ENCODE measurements at regions not wholly inside any gene's neighbourhood (a gene's known extent, or its start where the extent isn't known, plus 50 kb on each side); places are given as distances from the start of the nearest gene placed in this dataset.

DNA sequence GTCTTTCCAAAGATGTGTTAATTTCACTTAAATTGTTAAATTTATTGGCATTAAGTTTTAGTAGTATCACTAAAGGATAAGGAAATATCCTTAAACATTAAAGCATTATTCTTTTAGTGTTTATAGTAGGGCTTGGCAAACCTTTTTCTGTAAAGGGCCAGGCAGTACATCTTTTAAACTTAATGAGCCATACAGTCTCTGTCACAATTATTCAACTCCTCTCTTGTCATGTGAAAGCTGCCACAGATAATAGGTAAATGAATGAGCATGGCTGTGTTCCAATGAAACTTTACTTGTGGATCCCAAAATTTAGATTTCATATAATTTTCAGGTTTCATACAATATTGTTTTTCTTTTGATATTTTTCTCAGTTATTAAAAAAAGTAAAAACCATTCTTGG, 268.2 kb upstream of the C11orf87 start:
- Histone ChIP-seq H3K9ac (ENCODE audit: low read depth, low read length) (no peak overlapping the region), H3K9me3 (ENCODE audit: insufficient read depth, low read length, severe bottlenecking) (no peaks in the 10 kb centered on the region), H3K4me3 (ENCODE audit: low read depth in 1 of 2, low read length in 2 of 2) (no peak overlapping the region), H3K4me1 (ENCODE audit: insufficient read depth, low read length) (no peaks in the 10 kb centered on the region), H3K4me2 (ENCODE audit: insufficient read depth, low read length) (no peak overlapping the region), H3K27me3 (ENCODE audit: insufficient read depth, low read length, poor library complexity) (no peaks in the 10 kb centered on the region), H3K27ac (ENCODE audit: low read length) (no peak overlapping the region), H4K20me1 (ENCODE audit: insufficient read depth, low read length) (no peaks in the 10 kb centered on the region), H3K79me2 (ENCODE audit: insufficient read depth, low read length) (no peaks in the 10 kb centered on the region), H3K36me3 (ENCODE audit: insufficient read depth, low read length) (no peaks in the 10 kb centered on the region), H2AFZ (ENCODE audit: low read depth, low read length) (no peak overlapping the region)
- DNase-seq (no peak), ATAC-seq (ENCODE audit: insufficient read depth, low read depth) (no peak)
- TF ChIP-seq EZH2 (IDR thresholded peaks at IDR 0.05; ENCODE audit: borderline replicate concordance, low read depth, low read length, severe bottlenecking), result no peak
- TF ChIP-seq, protein P1, sequence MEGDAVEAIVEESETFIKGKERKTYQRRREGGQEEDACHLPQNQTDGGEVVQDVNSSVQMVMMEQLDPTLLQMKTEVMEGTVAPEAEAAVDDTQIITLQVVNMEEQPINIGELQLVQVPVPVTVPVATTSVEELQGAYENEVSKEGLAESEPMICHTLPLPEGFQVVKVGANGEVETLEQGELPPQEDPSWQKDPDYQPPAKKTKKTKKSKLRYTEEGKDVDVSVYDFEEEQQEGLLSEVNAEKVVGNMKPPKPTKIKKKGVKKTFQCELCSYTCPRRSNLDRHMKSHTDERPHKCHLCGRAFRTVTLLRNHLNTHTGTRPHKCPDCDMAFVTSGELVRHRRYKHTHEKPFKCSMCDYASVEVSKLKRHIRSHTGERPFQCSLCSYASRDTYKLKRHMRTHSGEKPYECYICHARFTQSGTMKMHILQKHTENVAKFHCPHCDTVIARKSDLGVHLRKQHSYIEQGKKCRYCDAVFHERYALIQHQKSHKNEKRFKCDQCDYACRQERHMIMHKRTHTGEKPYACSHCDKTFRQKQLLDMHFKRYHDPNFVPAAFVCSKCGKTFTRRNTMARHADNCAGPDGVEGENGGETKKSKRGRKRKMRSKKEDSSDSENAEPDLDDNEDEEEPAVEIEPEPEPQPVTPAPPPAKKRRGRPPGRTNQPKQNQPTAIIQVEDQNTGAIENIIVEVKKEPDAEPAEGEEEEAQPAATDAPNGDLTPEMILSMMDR (IDR thresholded peaks at IDR 0.05; ENCODE audit: borderline replicate concordance, extremely low read depth, low read length, poor library complexity, severe bottlenecking), result no peak

DNA sequence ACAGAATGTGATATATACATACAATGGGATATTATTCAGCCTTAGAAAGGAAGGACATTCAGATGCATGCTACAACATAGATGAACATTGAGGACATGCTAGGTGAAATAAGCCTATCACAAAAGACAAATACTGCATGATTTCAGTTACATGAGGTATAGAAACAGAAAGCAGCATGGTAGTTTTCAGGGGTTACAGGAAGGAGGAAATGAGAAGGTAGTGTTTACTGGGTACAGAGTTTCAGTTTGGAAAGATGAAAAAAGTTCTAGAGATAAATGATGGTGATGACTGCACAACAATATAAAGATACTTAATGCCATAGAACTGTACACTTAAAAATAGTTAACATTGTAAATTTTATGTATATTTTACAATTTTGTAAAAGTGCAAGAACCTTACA, 266.7 kb upstream of the C11orf87 start:
- no peaks in the 10 kb centered on the region for H4K20me1 ChIP-seq (ENCODE audit: insufficient read depth, low read length)
- no peak for ATAC-seq (ENCODE audit: insufficient read depth, low read depth)
- H3K79me2 ChIP-seq (ENCODE audit: insufficient read depth, low read length), result no peaks in the 10 kb centered on the region
- no peak for TF ChIP-seq EZH2 (IDR thresholded peaks at IDR 0.05; ENCODE audit: borderline replicate concordance, low read depth, low read length, severe bottlenecking)
- TF ChIP-seq, protein P1 (IDR thresholded peaks at IDR 0.05; ENCODE audit: borderline replicate concordance, extremely low read depth, low read length, poor library complexity, severe bottlenecking), result no peak
- no peak overlapping the region for H3K4me2 ChIP-seq (ENCODE audit: insufficient read depth, low read length)
- no peaks in the 10 kb centered on the region for H3K9me3 ChIP-seq (ENCODE audit: insufficient read depth, low read length, severe bottlenecking)
- no peak overlapping the region for H3K27ac ChIP-seq (ENCODE audit: low read length)
- H3K4me3 ChIP-seq (ENCODE audit: low read depth in 1 of 2, low read length in 2 of 2), result no peak overlapping the region
- no peak for DNase-seq
- no peak overlapping the region for H2AFZ ChIP-seq (ENCODE audit: low read depth, low read length)
- H3K27me3 ChIP-seq (ENCODE audit: insufficient read depth, low read length, poor library complexity), result no peaks in the 10 kb centered on the region
- no peaks in the 10 kb centered on the region for H3K4me1 ChIP-seq (ENCODE audit: insufficient read depth, low read length)
- no peaks in the 10 kb centered on the region for H3K36me3 ChIP-seq (ENCODE audit: insufficient read depth, low read length)
- no peak overlapping the region for H3K9ac ChIP-seq (ENCODE audit: low read depth, low read length)

DNA sequence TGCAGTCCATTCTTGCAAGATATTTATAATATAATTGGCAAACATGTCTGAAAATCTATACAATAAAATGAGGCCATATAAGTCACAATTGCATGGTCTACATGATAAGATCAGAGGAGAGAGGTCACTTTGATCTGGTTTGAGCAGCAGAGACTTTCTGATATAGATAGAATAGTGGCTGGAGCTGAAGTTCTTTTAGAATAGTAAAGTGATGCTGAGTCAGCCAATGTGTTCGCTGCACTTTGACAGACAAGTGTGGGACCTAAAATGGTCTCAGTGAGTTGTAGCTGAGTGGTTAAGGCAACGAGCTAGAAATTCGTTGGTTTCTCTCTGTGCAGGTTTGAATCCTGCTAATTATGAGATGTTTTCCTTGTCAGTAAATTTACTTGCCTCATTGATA, 257.0 kb upstream of the C11orf87 start:
- TF ChIP-seq, protein P1 (IDR thresholded peaks at IDR 0.05; ENCODE audit: borderline replicate concordance, extremely low read depth, low read length, poor library complexity, severe bottlenecking), result no peak
- no peak for TF ChIP-seq EZH2 (IDR thresholded peaks at IDR 0.05; ENCODE audit: borderline replicate concordance, low read depth, low read length, severe bottlenecking)
- DNase-seq (no peak), ATAC-seq (ENCODE audit: insufficient read depth, low read depth) (no peak)
- Histone ChIP-seq H3K9ac (ENCODE audit: low read depth, low read length) (no peak overlapping the region), H3K27ac (ENCODE audit: low read length) (no peak overlapping the region), H3K79me2 (ENCODE audit: insufficient read depth, low read length) (no peaks in the 10 kb centered on the region), H3K4me1 (ENCODE audit: insufficient read depth, low read length) (no peaks in the 10 kb centered on the region), H3K4me3 (ENCODE audit: low read depth in 1 of 2, low read length in 2 of 2) (no peak overlapping the region), H2AFZ (ENCODE audit: low read depth, low read length) (no peak overlapping the region), H4K20me1 (ENCODE audit: insufficient read depth, low read length) (no peaks in the 10 kb centered on the region), H3K9me3 (ENCODE audit: insufficient read depth, low read length, severe bottlenecking) (no peaks in the 10 kb centered on the region), H3K27me3 (ENCODE audit: insufficient read depth, low read length, poor library complexity) (no peaks in the 10 kb centered on the region), H3K4me2 (ENCODE audit: insufficient read depth, low read length) (no peak overlapping the region), H3K36me3 (ENCODE audit: insufficient read depth, low read length) (no peaks in the 10 kb centered on the region)

DNA sequence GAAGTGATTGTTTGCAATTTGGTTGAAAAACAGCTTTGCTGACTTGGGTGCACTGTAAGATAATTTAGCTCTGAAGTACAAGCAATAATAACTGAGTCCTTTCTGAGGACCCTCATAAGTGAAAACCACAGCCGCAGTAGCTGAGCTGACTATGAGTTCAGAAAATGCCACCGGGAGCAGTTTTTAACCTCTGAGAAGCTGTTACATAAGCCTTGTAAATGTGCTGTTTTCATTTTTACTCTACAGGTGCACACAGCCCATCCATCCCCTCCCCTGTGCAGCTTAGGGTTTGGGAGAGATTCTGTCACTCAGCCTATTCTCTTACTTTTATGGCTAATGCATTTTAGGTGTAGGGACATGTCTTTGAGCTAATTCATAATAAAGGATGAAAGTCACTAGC, 255.5 kb upstream of the C11orf87 start:
- Histone ChIP-seq H3K27ac (ENCODE audit: low read length) (no peak overlapping the region), H3K9me3 (ENCODE audit: insufficient read depth, low read length, severe bottlenecking) (no peaks in the 10 kb centered on the region), H3K4me3 (ENCODE audit: low read depth in 1 of 2, low read length in 2 of 2) (no peak overlapping the region), H2AFZ (ENCODE audit: low read depth, low read length) (no peak overlapping the region), H3K4me2 (ENCODE audit: insufficient read depth, low read length) (no peak overlapping the region), H3K27me3 (ENCODE audit: insufficient read depth, low read length, poor library complexity) (no peaks in the 10 kb centered on the region), H3K79me2 (ENCODE audit: insufficient read depth, low read length) (no peaks in the 10 kb centered on the region), H4K20me1 (ENCODE audit: insufficient read depth, low read length) (no peaks in the 10 kb centered on the region), H3K36me3 (ENCODE audit: insufficient read depth, low read length) (no peaks in the 10 kb centered on the region), H3K4me1 (ENCODE audit: insufficient read depth, low read length) (no peaks in the 10 kb centered on the region), H3K9ac (ENCODE audit: low read depth, low read length) (no peak overlapping the region)
- DNase-seq, result no peak
- no peak for ATAC-seq (ENCODE audit: insufficient read depth, low read depth)
- no peak for TF ChIP-seq EZH2 (IDR thresholded peaks at IDR 0.05; ENCODE audit: borderline replicate concordance, low read depth, low read length, severe bottlenecking)
- TF ChIP-seq, protein P1 (IDR thresholded peaks at IDR 0.05; ENCODE audit: borderline replicate concordance, extremely low read depth, low read length, poor library complexity, severe bottlenecking), result no peak
